Eye (tissue), 1 donor: ENCODE measurements at regions not wholly inside any gene's neighbourhood (a gene's known extent, or its start where the extent isn't known, plus 50 kb on each side); places are given as distances from the start of the nearest gene placed in this dataset.
A peak's percentile ranks its signal among the peaks of the same experiment; 100 is the strongest.
"Not testable (repeated sequence)": the region's sequence is repeated elsewhere in the genome, so short reads cannot be mapped to it uniquely, and the experiment has no call there.

Source experiments
- DNase-seq: peaks from one replicate; pipeline ENCODE4 v3.0.0-alpha.2; 2015

- no peak for DNase-seq
Observed at GRCh38 chr2:2620604-2621003, 289.5 kb upstream of the MYT1L start.

DNA sequence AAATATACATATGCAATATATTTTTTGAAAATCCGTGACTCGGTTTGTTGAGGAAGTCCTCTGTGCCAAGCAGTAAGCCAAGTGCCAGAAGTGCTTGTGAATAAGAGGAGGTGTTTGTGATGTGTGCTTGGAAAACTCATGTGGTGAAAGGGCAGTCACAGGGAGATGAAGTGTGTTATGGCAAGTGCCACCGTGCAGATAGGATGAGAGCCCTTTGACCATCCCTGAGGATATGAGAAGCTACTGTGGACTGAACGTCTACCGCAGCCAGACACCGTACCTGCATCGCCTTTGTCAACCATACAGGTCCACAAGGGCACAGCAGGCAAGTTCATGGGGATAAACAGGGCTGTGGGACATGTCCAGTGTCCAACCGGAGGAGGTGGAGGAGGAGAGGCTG lies 288.9 kb upstream of the MYT1L start:
- DNase-seq, result no peak

GRCh38 chr2:2614452-2614851 lies 283.4 kb upstream of the MYT1L start:
- no peak for DNase-seq

GRCh38 chr2:2613279-2614199 lies 282.5 kb upstream of the MYT1L start:
- peak; percentile 99 for DNase-seq

DNA sequence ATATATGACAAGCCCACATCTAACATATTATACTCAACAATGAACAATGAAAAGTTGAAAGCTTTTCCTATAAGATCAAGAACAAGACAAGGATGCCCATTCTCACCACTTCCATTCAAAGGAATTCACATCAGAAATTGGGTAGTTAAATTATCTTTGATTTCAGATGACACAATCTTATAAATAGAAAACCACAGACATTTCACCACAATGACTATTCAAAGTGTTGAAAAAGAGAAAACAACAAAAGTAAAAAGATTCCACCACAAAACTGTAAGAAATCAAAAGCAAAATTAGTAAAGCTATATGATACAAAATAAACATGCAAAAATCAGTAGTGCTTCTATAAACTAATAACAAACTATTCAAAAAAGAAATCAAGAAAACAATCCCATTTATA lies 279.7 kb upstream of the MYT1L start:
- DNase-seq, result no peak

DNA sequence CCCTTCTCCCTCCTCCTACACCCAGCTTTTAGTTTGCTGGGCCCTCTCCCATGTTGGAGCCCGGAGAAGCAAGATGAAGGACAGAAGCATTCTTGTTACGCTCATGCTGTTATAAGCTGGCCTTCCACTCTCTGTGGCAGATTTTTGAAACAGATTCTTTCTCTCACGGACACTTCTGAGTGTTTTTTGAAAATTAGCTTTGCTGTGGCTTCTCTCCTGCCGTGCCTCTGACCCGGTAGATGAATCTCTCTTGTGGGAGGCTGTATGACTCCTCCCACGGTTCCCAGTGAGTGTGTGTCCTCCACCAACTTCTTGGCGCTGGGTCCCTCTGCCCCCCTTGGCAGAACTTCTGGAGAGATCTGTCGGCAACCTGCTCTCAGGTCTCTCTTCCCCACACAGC lies 269.3 kb upstream of the MYT1L start:
- DNase-seq, result no peak

GRCh38 chr2:2599441-2599840 lies 268.4 kb upstream of the MYT1L start:
- no peak for DNase-seq

- no peak for DNase-seq
Observed at GRCh38 chr2:2597712-2598111, 266.6 kb upstream of the MYT1L start.

GRCh38 chr2:2591542-2591940 lies 260.5 kb upstream of the MYT1L start:
- DNase-seq, result no peak

GRCh38 chr2:2590841-2591541 lies 259.9 kb upstream of the MYT1L start:
- no peak for DNase-seq

- no peak for DNase-seq
Observed at GRCh38 chr2:2590141-2590540, 259.1 kb upstream of the MYT1L start.

- DNase-seq, result no peak
Observed at GRCh38 chr2:2588777-2589176, 257.7 kb upstream of the MYT1L start.

DNA sequence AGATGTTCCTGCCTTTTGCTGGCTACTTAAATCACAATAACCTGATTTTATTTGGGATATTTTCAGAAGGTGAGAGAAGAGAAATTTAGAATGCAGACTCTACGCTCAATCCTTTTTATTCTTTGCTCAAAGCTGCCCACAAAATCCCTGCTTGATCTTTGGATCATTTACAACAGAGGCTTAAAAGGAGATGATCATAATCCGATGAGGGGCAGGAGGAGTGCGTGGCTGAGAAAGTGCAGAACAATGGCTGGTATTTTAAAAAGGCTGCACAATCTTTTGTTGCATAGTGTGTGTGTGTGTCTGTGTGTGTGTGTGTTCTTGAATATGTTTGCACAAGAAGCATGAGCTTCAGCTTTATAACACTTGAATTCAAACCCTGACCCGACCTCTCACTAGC lies 256.3 kb upstream of the MYT1L start:
- no peak for DNase-seq

DNA sequence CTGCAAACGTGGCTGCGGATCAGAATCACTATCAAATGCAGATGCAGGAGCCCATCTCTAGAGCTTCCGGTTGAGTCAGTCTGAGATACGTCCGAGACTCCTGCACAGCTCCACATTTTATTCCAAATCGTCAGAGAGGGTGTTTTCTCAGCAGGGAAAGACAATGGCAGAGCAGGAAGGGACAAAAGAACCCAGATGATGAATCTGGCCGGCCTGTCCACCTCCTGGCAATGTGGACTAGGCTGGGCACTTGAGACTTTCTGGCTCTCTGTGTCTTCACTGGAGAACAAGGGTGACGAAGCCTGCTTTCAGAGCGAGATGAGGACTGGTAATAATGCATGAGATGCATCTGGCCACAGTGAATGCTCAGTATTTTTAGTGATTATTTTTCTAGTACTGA lies 255.9 kb upstream of the MYT1L start:
- no peak for DNase-seq

DNA sequence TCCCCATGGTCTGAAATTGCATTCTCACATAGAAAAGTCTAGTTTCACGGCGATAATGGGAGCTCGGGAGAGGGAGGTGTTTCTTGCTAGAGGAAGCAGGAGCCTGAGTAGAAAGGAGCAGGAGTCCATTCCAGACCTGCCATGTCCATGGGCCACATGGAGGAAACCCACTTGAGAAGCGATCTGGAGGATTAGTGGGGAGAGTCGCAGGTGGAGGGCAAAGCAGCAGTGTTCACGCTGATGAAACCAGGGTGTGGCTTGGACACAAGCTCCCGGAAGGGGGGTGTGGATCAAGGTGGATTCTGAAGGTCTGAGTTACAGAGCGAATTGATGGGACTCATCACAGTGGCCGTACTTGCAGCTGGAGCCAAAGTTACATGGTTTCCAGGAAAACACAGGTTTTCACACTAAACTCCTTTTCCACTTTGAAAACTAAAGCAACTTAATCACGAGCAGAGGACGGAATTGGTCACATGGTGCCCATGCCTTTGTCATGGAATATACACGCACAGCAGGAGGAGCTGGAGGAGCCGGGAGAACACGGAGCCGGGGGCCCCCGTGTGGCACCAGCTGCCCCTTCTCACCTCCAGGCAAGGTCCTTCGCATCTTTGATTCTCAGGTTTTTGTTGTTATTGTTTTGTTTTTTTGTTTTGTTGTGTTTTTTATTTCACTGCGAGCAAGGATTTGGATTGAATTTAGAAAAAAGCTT lies 255.1 kb upstream of the MYT1L start:
- no peak for DNase-seq

GRCh38 chr2:2582998-2583545 lies 252.0 kb upstream of the MYT1L start:
- no peak for DNase-seq

DNA sequence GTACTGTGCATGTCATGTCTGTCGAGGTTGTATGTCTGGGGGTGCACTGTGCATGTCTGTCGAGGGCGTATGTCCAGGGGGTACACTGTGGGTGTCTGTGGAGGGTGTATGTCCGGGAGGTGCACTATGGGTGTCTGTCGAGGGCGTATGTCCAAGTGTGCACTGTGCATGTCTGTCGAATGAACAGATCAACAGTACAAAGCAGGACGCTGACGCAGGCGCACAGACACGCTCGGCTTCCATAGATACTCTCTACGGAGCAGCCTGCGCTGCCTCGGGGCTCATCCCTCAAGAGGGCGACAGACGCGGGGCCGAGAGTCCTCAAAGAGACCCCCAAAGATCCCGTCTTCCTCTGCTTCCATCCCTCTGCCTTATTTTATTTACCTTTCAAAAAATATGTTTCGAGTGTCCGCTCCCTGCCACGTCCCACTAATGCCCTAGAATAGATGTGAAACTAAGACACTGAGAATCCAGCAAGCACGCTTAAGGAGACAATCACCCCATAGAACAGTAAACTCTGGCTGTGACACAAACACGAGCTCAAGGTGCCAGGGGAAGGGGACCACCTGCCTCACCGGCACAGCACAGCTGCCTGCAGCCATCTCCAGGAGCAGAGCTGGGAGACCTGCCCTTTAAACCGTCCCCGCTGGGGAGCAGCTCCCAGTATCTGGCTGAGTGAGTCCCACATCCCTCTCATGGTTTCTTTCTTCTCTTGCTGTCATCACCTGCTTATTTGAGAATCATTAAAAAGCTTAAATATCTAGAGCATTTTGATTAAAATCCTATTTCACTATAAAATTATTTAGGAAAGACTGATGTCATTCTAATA lies 250.5 kb upstream of the MYT1L start:
- DNase-seq, result no peak

DNA sequence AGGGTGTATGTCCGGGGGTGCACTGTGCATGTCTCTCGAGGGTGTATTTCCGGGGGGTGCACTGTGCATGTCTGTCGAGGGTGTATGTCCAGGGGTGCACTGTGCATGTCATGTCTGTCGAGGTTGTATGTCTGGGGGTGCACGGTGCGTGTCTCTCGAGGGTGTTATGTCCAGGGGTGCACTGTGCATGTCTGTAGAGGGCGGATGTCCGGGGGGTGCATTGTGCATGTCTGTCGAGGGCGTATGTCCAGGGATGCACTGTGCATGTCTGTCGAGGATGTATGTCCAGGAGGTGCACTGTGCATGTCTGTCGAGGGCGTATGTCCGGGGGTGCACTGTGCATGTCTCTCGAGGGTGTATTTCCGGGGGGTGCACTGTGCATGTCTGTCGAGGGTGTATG lies 249.8 kb upstream of the MYT1L start:
- DNase-seq, result not testable (repeated sequence)

DNA sequence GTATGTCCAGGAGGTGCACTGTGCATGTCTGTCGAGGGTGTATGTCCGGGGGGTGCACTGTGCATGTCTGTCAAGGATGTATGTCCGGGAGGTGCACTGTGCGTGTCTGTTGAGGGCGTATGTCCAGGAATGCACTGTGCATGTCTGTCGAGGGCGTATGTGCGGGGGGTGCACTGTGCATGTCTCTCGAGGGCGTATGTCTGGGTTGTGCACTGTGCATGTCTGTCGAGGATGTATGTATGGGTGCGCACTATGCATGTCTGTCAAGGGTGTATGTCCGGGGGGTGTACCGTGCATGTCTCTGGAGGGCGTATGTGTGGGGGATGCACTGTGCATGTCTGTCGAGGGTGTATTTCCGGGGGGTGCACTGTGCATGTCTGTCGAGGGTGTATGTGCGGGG lies 249.3 kb upstream of the MYT1L start:
- DNase-seq, result no peak

GRCh38 chr2:2579814-2580213 lies 248.7 kb upstream of the MYT1L start:
- DNase-seq, result no peak

DNA sequence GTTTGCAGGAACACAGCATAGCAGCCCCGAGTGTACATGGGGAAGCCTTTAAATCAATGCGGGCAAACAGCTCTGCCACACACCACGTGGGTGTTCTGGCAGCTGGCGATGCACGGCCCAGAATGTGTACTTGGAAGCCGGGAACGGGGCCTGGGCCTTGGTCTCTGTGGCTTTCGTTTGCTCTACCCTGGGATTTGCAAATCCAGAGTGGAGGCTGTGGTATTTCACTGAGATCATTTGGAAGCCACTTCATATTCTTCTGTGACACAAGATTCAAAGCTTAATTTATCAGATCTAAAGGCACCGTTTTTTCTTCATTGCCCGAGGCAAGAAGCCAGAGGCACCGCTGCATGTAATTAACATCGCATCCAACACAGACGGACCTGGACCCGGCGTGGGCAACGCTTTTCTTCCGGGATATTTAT lies 246.3 kb upstream of the MYT1L start:
- DNase-seq, result peak; percentile 60

DNA sequence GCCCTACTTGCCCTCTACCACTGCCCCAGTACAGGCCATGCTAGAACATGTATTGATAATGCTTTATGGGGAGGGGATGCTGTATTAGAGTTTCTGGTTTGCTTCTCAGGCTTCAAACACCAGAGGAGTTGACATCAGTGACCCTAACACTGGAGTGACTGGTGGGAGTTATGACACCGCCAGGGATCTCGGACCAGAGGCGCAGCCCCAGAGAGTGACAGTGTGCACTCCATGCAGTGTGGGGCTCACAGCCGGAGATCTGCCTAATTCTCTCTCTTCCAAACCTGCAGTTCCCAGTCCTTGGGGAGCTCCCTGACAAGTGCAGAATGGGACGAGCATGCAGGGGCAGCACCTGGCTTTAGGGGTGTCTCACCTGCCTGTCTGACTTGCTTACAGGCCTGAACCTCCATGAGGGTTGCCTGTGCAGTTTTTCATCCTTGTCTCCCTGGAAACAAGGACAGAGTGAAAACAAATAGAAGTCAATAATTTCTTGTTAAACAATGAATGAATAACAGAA lies 244.9 kb upstream of the MYT1L start:
- DNase-seq, result no peak
